ENCODE measurements at regions not wholly inside any gene's neighbourhood (a gene's known extent, or its start where the extent isn't known, plus 50 kb on each side); places are given as distances from the start of the nearest gene placed in this dataset.

DNA sequence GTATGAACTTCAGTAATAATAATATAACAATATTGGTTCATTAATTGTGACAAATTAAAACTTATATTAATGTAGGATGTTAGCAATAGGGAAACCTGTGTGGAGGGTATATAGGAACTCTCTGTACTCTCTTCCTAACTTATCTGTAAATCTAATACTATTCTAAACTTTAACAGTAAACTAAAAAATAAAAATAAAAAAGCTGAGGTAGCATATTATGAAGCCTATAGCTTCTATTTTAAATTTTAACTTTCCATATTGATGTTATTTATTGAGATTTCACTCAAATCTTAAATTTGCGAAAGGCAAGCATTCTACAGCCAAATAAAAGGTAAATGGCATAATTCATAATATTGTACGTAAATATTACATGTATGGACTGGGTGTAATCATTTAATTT is 326.4 kb downstream of the MEI4 start:
- no peak for DNase-seq (ENCODE audit: low spot score)

DNA sequence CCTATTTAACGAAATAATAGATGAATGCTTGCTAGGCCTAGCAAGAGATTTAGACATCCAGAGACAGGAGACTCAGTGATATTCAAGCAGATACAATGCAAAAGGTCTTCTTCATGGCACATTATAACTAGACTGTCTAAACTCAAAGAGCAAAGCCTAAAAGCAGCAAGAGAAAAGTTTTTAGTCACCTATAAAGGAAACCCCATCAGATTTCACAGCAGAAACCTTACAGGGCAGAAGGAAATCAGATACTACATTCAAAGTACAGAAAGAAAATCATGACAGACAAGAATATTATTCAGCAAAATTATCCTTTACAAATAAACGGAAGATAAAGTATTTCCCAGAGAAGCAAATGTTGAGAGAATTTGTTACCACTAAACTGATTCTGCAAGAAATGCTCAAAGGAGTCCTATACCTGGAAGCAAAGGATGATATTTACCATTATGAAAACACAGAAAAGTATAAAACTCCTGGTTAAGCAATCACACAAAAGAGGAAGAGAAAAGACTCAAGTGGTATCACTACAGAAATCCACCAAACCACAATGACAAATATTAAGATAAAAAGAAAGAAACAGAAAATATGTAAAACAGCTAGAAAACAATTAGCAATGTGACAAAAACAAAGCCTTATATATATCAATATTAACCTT is 333.7 kb downstream of the MEI4 start:
- no peak for DNase-seq (ENCODE audit: low spot score)

DNA sequence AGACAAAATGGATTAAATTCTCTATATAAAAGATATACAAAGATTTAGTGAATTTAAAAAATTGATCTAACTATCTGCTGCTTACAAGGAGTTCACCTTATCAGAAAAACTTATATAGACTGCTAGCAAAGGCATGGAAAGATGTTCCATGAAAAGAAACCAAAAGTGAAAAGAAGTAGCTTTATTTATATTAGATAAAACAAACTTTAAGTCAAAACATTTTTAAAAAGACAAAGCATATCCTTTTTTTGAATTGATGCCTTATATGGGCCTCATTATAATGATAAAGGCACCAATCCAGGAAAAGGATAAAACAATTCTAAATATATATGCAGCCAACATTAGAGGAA is 334.2 kb downstream of the MEI4 start:
- DNase-seq (ENCODE audit: low spot score), result no peak

DNA sequence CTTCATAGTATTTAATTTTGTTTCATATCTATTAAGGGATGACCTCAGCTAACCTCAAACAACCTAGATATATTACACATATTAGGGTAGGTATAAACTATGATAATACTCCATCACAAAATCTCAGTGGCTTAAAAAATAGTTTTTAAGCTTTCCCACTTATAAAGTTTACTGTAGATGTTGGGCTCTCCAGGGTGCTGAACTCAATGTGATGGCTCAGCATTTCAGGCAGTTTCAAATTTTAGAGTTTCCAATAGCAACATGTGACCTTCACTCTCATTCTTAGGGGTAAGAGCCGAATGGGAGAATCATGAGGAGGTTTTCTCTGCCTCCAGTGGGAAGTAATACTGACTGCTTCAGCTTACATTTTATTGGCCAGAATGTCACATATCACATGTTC is 357.3 kb downstream of the MEI4 start:
- DNase-seq (ENCODE audit: low spot score), result no peak

DNA sequence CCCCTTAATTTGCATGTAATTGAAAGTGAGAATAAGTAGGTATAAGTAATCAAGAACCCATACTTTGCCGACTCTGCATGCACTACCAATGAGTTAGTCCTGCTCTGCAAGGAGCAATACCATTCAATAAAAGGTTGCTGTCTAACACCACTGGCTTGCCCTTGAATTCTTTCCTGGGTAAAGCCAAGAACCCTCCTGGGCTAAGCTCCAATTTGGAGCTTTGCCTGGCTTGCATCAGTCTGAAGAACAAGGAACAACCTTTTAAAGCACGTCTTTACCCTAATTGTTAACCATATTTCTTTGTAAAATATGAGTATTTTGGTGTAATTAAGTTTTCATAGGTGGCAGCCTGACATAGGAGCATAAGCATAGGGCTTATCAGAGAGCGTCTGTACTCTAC is 367.7 kb downstream of the MEI4 start:
- no peak for DNase-seq (ENCODE audit: low spot score)

DNA sequence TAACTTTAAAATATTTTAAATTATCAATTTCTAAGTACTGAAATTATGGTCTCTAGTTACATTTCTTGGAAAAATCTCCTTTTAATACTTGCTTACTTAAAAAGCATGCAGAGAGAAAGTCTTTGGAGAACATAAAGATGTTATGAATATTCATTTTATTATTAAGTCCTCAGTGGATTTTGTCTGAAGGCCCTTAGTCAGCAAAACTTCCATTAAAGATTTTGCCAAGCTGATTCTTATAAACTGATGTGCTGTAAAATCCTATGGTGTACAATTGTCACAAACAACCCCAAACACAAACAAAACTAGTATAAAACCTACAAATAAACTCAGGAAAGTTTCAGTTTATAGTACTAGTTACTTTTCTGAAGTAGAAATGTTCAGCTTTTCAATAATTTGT is 372.7 kb downstream of the MEI4 start:
- no peak for DNase-seq (ENCODE audit: low spot score)

DNA sequence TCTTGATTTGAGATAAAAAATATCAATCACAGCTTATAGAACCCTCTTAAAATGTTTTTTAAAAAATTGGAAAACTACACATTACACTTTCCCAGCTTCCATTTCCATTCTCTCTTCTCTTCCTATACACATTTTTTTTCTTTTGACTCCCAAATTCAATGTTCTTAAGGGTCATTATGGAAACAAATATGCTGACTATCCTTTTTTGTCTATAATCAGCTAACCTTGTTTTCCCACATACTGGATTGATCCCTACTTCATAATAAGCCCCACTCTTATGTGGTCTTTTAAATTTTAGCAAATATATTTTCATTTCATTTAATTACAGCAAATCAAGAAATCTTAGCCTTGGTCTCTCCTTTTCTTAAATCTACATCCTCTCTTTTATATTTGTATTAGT is 378.4 kb downstream of the MEI4 start:
- DNase-seq (ENCODE audit: low spot score), result no peak

DNA sequence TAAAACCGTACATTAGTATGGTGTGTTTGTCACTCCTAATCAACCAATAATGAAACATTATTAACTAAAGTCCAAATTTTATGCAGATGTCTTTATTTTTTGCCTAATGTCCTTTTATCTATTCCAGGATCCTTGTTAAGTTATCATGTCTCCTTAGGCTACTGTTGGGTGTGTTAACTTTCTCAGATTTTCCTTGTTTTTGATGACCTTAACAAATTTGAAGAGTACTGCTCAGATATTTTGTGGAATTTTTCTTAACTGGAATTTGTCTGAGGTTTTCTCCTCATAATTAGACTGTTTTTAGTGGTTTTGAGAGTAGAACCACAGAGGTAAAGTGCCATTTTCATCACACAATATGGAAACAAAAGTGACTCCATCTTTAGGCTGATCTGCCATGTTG is 406.3 kb downstream of the MEI4 start:
- no peak for DNase-seq (ENCODE audit: low spot score)

DNA sequence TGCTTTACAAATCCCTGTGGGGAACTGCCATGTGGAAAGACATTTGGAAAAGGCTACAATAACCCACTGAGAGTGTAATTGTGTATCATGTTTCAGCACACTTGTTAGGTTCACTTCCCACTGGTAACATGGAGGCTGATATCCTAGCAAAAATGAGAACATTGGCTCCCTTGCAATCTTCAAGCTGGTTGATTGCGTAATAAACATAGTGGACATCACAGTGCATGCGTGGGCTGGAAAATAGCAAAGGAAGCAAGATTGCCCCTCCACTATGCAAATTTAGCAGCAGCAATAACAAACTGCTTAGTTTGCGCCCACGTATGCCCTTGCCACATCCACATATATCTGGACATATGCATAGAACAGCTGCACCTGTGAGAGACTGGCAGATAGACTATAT is 410.2 kb downstream of the MEI4 start:
- DNase-seq (ENCODE audit: low spot score), result no peak

DNA sequence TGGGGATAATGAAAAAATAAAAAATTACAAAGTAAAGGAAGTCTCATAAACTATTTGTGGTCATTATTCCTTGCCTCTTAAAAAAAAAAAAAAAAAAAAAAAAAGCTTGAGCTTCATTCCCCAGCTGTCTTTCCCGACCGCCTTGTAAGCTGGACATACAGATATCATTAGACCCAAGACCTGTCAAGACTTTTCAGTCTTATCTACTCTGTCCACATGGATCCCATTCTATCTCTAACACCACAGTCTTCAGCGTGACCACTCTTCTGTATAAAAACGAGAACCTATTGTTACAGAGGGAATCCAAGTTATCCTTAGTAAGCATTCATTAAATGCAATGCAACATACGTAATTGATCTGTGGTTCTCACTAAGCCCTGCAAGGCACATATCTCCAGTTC is 423.5 kb downstream of the MEI4 start:
- DNase-seq (ENCODE audit: low spot score), result no peak

DNA sequence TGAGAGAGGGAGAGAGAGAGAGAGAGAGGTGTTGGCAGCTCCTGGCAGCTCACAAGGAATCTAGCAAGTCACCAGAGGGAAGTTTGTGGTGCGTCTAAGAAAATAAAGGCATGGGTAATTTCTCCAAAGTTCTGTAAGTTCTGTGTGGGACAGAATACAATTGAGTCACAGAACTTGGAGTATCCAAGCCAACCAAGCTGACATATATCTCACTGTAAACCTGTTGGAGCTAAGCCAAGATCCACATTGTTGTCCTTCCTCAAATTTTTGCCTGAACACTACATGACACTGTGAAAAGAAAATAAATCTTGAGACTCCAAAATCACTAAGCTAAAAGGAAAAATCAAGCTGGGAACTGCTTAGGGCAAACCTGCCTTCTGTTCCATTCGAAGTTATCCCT is 436.7 kb downstream of the MEI4 start:
- no peak for DNase-seq (ENCODE audit: low spot score)

DNA sequence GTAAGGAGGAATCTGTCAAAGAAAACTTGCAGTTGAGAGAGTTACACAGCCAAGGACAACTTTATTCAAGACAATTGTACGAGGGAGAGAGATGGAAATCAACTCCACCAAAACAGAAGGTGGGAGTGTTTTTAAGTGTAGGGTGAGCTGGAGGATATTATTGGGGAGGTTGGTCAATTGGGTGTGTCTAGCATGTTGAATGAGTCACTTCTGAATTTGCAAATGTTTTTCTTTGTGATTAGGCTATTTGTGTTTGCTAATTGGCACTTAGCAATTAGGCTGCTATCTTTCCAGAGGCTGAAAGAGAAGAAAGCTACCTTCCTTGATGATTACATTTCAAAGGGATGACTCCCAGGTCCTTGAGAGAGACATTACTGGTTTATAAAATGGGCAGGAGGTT is 441.1 kb downstream of the MEI4 start:
- no peak for DNase-seq (ENCODE audit: low spot score)

DNA sequence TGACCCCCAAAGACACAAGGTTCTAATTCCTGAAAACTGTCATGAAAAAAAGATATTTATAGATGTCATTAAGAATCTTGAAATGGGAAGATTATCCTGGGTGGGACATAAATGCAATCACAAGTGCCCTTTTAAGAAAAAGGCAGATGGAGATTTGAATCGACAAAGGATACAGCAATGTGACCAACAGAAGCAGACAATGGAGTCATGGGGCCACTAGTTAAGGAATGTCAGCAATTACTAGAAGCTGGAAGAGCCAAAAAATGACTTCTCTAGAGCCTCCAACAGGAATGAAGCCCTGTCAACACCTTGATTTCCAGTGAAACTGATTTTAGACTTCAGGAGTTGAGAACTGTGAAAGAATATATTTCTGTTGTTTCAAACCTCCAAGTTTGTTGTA is 448.5 kb downstream of the MEI4 start:
- no peak for DNase-seq (ENCODE audit: low spot score)

DNA sequence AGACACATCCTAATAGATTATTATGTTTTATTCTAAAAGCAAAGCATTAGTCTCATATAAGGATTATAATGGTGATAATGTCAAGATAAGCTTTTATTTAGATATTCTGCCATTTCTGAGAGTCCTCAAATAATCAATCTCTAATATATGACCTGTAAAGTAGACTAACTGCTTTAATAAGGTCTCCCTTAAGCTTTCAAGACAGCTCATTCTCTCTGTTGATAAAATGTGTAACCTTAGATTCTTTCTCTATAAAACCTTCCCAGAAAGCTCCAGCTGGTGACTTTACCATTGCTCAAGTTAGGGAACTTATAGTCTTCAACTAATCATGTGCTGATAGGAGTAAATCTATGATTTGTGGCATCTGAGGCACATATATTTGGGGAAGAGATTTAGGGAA is 457.8 kb downstream of the MEI4 start:
- DNase-seq (ENCODE audit: low spot score), result no peak

DNA sequence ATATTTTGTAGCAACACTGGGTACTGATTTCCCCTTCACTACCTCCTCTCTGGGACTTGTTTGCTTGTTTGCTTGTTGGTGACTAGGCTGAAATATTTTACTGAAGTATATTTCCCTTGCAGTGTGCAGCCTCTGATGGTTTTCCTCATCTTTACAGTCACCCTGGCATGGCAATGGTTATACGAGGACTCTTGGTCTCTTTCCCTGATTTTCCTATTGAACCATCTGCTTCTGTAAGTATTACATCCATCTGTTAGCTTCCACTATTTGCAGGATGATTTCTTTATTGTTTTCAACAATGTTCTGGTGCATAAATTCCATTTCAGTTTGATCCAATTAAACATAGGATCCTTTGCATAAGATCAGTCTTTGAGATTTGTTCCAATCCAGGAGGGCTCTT is 465.1 kb downstream of the MEI4 start:
- DNase-seq (ENCODE audit: low spot score), result no peak

DNA sequence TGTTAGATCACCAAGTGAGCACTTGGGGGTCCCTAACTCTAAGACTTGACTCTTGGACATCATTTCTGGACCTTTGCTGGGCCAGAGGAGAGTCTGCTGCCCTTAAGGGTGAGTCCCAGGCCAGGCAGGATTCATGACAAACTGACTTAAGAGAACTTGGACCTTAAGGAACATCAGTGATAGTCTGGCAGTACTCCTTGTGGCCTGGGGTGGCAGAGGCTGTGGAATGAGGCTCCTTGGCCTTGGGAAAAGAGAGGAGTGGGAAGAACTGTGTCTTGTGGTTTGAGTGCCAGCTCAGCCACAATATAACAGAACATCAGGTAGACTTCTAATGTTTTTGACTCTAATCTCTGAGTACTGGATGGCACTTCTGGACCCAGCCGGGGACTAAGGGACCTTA is 478.7 kb downstream of the MEI4 start:
- DNase-seq (ENCODE audit: low spot score), result no peak

DNA sequence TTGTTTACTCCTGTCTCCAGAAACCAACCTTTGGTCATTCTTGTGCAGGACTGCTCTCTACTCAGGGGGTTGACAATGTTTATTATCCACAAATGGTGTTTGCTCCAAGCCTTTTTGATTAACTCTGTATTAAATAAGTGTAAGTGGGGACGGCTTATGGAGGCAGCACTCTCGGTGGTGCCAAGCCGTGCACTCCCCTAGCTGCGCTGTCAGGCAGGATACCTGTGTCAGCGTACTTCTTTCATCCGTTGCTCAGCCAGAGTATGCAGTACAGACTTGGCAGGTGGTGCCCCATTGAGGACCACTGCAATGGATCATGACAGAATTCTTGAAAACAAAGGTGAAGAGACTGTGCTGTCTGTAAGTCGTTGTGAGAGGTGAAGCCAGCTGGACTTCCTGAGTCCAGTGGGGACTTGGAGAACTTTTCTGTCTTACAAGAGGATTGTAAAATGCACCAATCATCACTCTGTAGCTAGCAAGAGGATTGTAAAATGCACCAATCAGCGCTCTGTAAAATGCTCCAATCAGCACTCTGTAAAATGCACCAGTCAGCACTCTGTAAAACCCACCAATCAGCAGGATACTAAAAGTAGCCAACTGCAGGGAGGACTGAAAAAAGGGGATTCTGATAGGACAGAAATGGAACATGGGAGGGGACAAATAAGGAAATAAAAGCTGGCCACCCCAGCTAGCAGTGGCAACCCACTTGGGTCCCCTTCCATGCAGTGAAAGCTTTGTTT is 480.0 kb downstream of the MEI4 start:
- no peak for DNase-seq (ENCODE audit: low spot score)

DNA sequence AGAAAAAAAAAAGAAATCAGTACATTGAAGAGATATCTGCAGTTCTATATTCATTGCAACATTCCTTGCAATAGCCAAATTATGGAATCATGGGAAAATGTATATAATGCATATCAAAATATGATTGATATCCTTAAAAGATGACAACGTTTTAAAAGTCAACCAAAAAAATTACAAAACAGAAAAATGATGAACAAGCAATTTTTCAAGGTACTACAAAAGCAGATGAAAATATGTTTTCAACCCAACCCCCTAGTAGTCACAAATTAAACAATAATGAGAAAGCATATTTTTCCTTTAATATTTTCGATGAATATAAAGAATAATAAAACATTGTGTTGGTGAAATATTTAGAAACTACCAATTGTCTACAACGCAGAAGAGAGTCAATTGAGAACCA is 497.6 kb downstream of the MEI4 start:
- no peak for DNase-seq (ENCODE audit: low spot score)

DNA sequence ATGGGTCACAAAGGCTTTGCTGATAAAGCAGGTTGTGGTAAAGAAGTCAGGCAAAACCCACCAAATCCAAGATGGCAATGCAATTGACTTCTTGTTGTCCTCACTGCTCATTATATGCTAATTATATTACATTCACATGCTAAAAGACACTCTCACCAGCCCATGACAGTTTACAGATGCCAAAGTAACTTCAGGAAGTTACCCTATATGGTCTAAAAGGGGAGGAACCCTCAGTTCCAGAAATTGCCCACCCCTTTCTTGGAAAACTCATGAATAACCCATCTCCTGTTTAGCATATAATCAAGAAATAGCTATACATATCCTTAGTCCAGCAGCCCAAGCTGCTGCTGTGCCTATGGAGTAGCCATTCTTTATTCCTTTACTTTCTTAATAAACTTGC is 501.1 kb downstream of the MEI4 start:
- no peak for DNase-seq (ENCODE audit: low spot score)

DNA sequence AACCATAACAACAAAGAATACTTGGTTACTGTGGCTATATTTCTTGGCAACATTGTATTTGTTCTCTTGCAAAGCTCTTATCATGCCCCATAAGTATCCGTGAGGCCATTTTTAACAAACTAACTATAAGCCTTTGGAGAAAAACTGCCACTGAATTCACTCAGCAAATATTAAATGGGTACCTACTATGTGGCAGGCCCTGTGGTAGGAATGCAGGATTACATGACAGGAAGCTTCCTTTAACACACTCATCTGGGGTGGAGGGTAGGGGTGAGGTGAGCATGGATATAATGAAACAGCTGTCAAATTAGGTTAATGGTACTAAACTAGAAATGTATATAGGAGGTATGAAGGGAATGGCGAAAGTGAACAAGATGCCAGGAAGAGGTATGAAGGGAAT is 504.8 kb downstream of the MEI4 start:
- DNase-seq (ENCODE audit: low spot score), result no peak

DNA sequence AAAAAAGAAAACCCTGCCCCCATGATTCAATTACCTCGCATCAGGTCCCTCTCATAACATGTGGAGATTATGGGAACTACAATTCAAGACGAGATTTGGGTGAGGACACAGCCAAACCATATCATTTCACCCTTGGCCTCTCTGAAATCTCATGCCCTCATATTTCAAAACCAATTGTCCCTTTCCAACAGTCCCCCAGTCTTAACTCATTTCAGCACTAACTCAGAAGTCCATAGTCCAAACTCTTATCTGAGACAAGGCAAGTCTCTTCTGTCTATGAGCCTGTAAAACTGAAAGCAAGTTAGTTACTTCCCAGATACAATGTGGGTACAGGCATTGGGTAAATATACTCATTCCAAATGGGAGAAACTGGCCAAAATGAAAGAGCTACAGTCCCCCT is 536.1 kb downstream of the MEI4 start:
- DNase-seq (ENCODE audit: low spot score), result no peak

DNA sequence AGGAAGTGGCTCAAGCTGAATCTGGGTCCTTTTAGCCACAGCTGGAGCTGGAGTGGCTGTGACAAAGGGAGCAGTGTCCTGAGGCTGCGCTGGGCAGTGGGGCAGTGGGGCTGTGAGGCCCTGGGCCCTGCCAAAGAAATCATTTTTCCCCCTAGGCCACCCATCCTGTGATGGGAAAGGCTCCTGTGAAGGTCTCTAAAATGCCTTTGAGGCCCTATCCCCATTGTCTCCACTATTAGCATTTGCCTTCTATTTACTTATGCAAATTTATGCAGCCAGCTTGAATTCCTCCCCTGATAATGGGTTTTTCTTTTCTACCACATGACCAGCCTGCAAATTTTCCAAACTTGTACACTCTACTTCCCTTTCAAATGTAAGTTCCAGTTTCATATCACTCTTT is 539.2 kb downstream of the MEI4 start:
- no peak for DNase-seq (ENCODE audit: low spot score)

DNA sequence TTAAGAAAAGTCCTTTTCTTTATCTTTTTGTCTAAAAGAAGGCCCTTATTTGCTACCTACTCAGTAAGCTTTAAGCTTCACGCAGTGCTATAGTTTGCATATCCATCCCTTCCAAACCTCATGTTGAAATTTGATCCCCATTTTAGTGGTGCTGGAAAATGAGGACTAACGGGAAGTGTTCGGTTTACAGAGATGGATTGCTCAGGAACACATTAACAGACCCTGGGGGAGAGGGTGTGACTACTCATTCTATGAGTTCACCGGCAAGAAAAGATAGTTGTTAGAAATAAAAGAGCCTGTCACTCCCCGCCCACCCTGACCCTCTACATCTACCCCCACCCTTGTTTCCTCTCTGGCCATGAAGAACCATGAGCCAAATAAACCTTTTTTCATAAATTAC is 546.2 kb downstream of the MEI4 start:
- no peak for DNase-seq (ENCODE audit: low spot score)

DNA sequence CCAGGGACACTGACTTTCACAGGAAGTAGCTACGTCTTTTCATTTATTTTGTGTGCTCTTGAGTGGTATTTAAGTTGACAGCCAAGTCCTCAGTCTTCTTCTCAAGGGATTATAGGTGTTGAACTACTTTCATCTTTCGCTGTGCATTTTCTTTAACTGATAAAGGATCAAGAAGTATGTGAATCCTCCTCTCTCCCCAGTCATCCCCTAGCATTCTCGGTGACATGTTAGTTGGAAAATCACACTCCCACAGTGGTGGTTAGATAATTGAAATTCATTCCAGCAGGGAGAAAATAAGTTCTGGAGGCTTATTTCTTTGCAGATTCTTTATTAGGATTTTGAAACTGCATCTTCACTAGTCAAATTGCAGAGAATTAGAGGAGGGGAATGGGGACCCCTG is 569.4 kb downstream of the MEI4 start:
- DNase-seq (ENCODE audit: low spot score), result no peak

Measured in COLO829 (cell line).